ENCODE measurements at regions not wholly inside any gene's neighbourhood (a gene's known extent, or its start where the extent isn't known, plus 50 kb on each side); places are given as distances from the start of the nearest gene placed in this dataset.

- DNase-seq: no peak
These were observed 159.9 kb upstream of the HMCN1 start for GRCh38 chr1:185574139-185574875.

- no peak for DNase-seq
These were observed 160.5 kb upstream of the HMCN1 start for GRCh38 chr1:185573677-185574076.

DNA sequence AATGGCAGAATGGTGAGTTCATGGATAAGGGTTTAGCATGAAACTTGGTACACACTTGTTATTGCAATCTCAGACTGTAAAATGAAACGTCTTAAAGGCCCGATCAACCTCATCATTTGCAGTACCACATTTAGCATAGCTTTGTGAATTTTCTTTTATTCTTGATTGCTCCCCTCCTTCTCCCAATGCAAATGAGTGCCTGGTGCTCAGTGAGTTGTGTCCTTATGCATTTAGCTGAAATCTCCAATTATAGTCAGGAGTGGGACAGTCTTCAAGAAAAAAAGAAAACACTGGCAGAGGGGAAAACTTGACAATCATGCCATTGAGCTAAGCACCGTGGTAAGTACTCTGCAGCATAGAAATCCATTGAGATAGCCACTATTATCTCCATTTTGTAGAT, 161.0 kb upstream of the HMCN1 start:
- no peak for DNase-seq

- DNase-seq: peak; percentile 17
These were observed 163.2 kb upstream of the HMCN1 start for GRCh38 chr1:185570962-185571361.

DNA sequence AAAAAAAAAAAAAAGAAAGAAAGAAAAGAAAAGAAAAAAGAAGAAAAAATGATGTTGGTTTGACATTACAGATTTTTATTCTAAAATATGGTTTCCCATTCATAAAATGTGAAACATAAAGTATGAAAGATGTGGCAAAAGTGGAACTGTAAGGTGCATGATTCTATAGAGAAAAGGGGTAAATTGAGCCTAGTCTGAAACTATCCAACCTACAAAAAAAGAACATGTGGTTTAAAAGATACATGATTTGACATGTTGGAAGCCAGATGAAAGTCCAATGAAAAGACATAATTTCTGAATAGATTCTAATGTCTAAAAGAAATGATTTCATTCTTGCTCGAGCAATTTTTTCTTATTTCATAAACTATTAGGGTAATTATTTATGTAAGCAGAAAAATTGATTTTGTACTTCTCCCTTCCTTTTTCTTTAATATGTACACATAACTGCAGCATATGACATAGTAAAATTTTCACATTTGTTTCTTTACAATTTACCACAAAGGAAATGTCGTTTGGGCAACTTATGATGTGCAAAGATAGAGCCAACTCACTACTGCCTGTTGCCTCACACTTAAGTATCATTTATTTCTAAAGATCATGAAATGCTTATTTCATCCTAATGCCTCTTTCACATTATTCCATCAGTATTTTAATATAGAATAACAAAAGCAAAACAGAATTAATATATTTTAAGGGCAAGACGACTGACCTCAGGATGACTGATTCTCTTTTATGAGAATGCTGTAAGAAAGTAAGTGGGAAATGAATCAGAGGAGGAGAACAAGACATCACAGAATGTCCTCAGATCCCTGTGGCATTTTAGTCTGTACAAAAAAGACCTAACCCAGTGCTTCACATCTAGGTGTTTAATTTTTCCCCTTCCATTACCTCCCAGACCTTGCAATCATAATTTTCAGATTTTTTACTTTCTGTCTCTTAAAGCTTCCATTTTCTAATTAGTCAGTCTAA, 165.8 kb upstream of the HMCN1 start:
- no peak for DNase-seq

DNA sequence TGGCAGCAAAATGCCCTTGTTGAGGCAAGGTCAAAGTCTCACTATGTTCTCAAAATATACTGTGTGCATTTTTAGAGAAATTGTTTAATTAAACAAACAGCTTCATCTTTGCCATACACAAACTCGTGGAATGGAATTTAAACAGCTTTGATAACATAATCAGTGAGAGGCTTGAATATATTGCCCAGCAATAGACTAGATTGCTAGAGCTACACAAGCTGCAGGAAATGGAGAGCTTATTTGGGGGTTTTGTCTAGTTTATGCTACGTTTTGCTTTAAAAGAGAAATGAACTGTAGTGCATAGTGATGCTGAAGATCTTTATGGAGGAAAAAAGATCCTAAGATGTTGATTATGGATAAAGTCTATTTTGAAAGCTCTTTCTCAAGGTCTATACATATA, 166.8 kb upstream of the HMCN1 start:
- DNase-seq: no peak

- DNase-seq: no peak
These were observed 167.2 kb upstream of the HMCN1 start for GRCh38 chr1:185566995-185567394.

DNA sequence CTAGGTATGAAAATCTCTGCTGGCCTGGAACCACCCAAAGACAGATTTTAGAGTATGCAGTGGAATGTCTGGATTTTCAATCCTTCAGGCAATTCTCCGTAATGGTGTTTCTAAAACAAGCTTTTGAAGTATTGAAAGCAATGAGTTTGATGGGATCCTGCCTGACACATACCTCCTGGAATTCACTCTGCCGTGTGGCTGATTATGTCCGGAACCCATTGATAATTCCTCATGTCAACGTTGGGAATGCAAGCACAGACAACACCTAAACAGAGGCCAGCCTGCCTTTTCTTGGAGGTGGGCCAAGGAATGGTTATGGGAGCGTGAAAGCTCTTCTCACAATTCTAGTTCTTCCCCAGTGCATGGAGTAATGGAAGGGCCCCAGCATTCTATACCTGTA, 168.9 kb upstream of the HMCN1 start:
- DNase-seq: peak; percentile 71

DNA sequence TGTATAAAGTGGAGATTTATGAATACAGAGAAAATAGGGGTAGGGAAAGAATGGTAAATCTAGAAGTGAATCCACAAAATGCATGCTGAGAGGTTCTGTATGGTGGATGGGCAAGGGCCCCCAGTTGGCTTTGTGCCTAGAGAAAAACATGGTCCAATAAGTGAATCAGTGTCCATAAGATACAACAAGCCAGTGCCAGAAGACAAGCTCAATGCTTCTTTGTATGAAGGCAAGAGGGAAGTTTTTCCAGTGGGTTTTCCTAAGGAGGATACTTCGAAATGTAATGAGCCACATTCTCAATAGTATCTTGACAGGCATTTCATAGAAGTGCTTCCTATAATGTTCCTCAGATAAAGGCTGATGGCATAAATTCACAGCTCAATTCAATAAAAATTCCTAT, 169.4 kb upstream of the HMCN1 start:
- no peak for DNase-seq

GRCh38 chr1:185562461-185563359, 171.5 kb upstream of the HMCN1 start:
- no peak for DNase-seq

- DNase-seq: no peak
These were observed 172.6 kb upstream of the HMCN1 start for GRCh38 chr1:185561629-185562028.

- no peak for DNase-seq
These were observed 173.4 kb upstream of the HMCN1 start for GRCh38 chr1:185560760-185561159.

DNA sequence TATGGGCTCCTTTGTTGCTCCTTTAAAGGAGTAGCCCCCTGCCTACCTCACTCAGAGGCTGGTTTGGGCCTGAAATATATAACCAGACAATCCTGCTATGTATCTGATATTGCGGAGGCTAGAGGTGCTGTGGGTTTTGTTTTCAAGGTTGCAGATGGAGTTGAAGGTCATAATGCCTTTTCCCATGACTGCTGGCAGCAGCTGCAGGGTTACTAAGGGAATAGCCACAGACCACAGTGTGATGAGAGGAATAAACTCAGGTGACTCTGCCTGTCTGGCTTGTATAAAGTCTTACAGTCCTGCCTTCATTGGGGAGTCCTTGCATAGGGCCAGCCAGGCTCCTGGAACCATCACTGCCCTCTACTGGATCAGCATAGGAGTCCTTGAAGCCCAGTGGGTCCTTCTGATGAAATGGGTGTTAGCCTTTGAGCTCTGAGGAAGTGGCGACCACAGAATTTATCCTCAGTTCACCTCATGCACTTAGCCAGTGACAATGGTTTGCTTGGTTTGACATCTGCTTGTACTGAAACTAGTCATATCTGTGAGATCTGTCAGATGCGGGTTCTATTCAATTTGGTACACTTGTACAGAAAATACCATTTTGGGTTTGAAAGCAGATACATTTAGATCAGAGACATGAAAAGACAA, 174.4 kb upstream of the HMCN1 start:
- peak; percentile 27 for DNase-seq

DNA sequence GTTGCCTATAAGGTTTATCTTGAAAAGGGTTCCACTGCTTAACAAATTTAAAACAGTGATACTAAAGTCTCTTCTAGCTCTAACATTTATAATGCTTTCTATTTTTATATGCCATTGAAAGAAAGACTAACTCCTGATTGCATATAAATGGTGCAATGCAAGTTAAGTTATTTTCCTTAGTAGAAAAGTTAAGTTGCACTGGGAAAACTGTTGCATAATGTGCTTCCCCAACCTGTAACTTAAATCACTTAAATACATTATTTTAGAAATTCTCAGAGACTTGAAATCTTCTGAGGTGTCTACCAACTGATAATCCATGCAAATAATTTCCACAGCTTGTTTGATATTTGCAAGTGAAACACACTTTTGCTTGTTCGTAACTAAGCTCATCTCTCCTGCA, 175.0 kb upstream of the HMCN1 start:
- DNase-seq: no peak

DNA sequence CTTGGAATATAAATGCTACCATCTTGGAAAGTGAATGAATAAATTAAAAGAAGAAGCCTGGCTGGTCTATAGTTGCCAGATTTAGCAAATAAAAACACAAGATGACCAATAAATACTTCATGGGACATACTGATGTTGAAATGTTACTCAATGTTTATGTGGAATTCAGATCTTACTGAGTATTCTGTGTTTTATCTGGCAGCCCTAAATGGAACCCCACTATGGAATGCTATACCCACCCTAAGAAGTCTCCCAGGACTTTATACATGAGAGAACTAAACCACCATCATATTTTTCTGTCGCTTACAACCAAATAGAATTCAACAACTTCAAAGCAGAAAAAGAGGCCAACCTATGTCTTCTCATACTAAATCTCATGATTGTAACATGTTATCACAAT, 177.6 kb upstream of the HMCN1 start:
- no peak for DNase-seq

DNA sequence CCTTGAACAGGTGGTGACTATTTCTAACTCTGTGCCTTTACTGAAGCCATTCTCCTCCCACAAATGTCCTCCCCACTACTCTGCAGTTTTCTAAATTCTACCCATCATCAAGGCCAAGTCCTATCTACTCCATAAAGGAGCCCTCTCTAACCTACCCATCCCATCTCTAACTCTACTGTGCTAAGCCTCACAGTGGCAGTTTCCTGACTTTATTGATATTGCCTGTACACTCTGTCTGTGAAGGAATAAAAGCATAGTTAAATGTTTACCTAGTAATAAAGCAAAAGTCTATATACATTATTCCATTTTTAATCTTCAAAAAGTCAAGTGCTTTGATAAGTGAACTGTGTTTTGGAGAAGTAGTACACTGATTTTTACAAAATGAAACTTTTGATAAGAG, 178.4 kb upstream of the HMCN1 start:
- no peak for DNase-seq

GRCh38 chr1:185551008-185551407, 183.2 kb upstream of the HMCN1 start:
- DNase-seq: no peak

- DNase-seq: no peak
These were observed 184.3 kb upstream of the HMCN1 start for GRCh38 chr1:185549906-185550305.

DNA sequence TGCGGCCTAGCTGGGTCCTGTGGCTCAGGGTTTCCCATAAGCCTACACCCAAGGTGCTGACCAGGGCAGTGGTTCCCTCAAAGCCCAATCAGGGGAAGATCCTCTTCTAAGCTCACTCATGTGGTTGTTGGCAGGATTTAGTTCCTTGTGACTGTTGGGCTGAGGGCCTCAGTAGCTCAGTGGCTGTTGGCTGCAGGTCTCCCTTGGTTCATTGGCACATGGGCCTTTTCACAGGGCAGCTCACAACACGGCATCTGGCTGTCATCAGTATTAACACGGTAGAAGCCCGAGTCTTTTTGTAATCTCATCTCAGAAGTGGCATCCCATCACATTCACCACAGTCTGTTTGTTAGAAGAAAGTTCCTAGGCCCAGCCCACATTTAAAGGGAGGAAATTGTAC, 188.2 kb upstream of the HMCN1 start:
- DNase-seq: no peak

GRCh38 chr1:185541871-185542301, 192.3 kb upstream of the HMCN1 start:
- peak; percentile 41 for DNase-seq

GRCh38 chr1:185540295-185540694, 193.9 kb upstream of the HMCN1 start:
- DNase-seq: no peak

GRCh38 chr1:185539277-185539943, 194.8 kb upstream of the HMCN1 start:
- no peak for DNase-seq

Measured in eye (tissue), 1 donor.